ENCODE measurements at regions not wholly inside any gene's neighbourhood (a gene's known extent, or its start where the extent isn't known, plus 50 kb on each side); places are given as distances from the start of the nearest gene placed in this dataset.
"Not testable (repeated sequence)": the region's sequence is repeated elsewhere in the genome, so short reads cannot be mapped to it uniquely, and the experiment has no call there.

GRCh38 chr14:105852378-105853088, 326.1 kb downstream of the TMEM121 start:
- DNase-seq, result no peak

- no peak for DNase-seq
Measured at GRCh38 chr14:105853089-105853906, 326.9 kb downstream of the TMEM121 start.

- DNase-seq, result no peak
Measured at GRCh38 chr14:105853907-105854599, 327.7 kb downstream of the TMEM121 start.

- DNase-seq, result no peak
Measured at GRCh38 chr14:105854600-105855245, 328.3 kb downstream of the TMEM121 start.

- DNase-seq, result no peak
Measured at GRCh38 chr14:105855246-105855892, 329.0 kb downstream of the TMEM121 start.

GRCh38 chr14:105855893-105856675, 329.7 kb downstream of the TMEM121 start:
- DNase-seq, result no peak

- DNase-seq, result no peak
Measured at GRCh38 chr14:105856676-105857219, 330.4 kb downstream of the TMEM121 start.

GRCh38 chr14:105857220-105857825, 330.9 kb downstream of the TMEM121 start:
- DNase-seq, result no peak

GRCh38 chr14:105857826-105858675, 331.7 kb downstream of the TMEM121 start:
- no peak for DNase-seq

- DNase-seq, result no peak
Measured at GRCh38 chr14:105858676-105859025, 332.3 kb downstream of the TMEM121 start.

GRCh38 chr14:105859073-105859716, 332.8 kb downstream of the TMEM121 start:
- DNase-seq, result not testable (repeated sequence)

- no peak for DNase-seq
Measured at GRCh38 chr14:105859717-105860614, 333.6 kb downstream of the TMEM121 start.

GRCh38 chr14:105860615-105861580, 334.5 kb downstream of the TMEM121 start:
- no peak for DNase-seq

- DNase-seq, result no peak
Measured at GRCh38 chr14:105861985-105862465, 335.6 kb downstream of the TMEM121 start.

GRCh38 chr14:105862581-105863239, 336.3 kb downstream of the TMEM121 start:
- no peak for DNase-seq
